SH-SY5Y (cell line): ENCODE measurements at regions not wholly inside any gene's neighbourhood (a gene's known extent, or its start where the extent isn't known, plus 50 kb on each side); places are given as distances from the start of the nearest gene placed in this dataset.

Experiments
- GATA2 ChIP-seq: IDR thresholded peaks from 2 replicates; pipeline ENCODE4 v1.6.1; 2011; ENCODE audit warnings: mild to moderate bottlenecking, low read depth, low read length
- GATA3 ChIP-seq: IDR thresholded peaks from 2 replicates; pipeline ENCODE4 v1.6.1; 2011; ENCODE audit warnings: low read depth, mild to moderate bottlenecking, low read length, moderate library complexity

DNA sequence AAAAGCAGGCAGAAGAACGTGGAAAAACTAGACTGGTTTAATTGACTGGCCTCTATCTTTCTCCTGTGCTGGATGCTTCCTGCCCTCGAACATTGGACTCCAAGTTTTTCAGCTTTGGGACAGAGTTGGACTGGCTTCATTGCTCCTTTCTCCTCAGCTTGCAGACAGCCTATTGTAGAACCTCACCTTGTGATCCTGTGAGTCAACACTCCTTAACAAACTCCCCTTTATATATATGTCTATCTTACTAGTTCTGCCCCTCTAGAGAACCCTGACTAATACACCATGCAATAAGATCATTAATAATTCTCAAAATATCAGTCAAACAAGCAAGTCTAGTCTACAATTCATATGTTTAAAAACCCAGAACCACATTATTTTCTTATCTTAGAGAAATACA, 662.4 kb downstream of the TBC1D4 start:
- TF ChIP-seq GATA3: no peak
- TF ChIP-seq GATA2: no peak

DNA sequence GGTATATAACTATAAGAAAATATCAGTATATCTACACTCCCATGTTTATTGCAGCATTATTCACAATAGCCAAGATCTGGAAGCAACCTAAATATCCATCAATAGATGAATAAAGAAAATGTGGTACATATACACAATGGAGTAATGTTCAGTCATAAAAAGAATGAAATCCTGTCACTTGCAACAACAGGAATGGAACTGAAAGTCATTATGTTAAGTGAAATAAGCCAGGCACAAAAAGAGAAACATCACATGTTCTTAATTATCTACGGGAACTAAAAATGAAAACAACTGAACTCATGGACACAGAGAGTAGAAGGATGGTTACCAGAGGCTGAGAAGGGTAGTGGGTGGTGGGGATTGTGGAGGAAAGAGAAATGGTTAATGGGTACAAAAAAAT, 665.2 kb downstream of the TBC1D4 start:
- no peak for TF ChIP-seq GATA3
- no peak for TF ChIP-seq GATA2

DNA sequence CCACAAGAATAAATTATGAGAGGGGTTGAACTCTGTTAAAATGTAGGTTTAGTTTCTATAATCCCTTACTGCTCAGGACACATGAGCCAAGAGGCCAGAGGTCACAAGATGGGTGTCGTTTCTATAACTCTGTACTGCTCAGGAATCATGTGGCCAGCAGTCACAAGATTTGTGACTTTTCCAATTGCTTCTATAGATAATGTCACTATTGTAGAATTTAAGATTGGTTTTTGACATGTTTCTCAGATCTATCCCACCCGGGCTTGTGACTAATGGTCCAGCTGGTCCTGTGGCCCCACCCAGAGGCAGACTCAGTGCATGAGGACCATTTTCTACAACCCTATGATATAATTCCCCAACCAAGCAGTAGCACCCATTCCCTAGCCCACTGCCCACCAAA, 662.0 kb upstream of the KLF12 start:
- TF ChIP-seq GATA3 (no peak), GATA2 (no peak)

DNA sequence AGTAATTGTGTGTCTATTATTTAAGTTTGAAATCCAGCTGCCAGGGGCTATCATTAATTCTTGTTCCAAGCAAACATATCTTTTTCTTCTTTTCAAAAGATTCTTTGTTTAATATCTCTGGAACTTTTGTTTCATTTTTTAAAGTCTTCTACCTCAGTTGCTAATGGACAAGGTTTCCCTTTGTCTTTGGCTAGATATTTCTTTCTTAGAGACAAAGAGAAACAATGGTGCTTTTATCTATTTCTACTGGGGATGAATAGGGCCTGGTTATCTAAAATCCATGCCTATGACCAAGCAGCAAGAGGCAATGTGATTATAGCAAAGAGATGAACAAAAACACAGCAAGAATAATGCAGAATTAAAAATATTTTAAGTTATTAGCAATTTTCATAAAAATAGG, 661.3 kb upstream of the KLF12 start:
- TF ChIP-seq GATA2: no peak
- TF ChIP-seq GATA3: no peak

DNA sequence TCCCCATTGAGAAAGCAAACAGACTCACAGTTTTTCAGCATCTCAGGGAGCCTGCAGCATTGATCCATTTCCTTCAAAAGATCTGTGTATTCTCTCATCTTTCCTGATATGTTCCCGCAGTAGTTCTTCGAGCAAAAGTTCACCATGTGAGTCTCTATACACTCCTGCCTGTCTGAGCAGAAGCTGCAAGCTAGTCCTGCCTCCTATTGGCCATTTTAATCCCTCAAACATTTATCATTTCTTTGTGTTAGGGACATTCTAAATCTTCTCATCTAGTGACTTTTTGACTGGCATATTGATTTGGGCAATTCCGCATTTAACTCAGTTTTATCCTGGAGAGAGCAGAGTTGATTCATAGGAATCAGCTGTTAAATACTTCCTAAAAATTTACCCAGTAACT, 660.4 kb upstream of the KLF12 start:
- TF ChIP-seq GATA2: no peak
- no peak for TF ChIP-seq GATA3

DNA sequence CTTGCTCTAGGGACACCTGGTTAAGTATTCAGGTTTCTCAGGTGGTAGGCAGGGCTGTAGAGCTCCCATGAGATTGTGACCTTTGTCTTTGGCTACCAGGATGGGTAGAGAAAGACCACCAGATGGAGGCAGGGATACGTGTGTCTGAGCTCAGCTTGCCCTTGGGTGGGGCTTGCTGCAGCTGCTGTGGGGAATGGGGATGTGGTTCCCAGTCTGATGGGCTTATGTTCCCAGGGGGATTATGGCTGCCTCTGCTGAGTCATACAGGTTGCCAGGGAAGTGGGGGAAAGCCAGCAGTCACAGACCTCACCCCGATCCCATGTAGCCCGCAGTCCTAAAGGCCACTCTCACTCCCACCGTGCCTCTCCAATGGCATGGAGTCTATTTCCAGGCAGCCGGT, 659.9 kb upstream of the KLF12 start:
- TF ChIP-seq GATA2: no peak
- no peak for TF ChIP-seq GATA3

DNA sequence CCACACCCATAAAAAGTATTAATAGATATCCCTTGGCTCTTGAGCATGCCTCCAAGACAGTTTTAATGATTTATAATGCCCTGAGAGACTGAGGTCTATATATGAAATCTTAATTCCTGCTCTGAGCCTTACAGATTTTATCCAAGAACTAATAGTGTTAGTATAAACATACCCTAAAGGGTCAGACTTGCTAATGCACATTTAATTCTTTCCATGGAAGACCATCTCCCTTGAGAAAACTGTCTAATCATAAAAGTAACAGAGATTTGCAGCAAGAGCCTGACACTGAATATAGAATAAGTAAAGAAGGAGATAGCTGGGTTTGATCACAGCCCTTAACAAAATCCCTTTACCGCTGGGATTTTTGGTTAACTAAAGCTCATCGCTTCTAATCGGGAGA, 650.8 kb upstream of the KLF12 start:
- TF ChIP-seq GATA2: no peak
- no peak for TF ChIP-seq GATA3

DNA sequence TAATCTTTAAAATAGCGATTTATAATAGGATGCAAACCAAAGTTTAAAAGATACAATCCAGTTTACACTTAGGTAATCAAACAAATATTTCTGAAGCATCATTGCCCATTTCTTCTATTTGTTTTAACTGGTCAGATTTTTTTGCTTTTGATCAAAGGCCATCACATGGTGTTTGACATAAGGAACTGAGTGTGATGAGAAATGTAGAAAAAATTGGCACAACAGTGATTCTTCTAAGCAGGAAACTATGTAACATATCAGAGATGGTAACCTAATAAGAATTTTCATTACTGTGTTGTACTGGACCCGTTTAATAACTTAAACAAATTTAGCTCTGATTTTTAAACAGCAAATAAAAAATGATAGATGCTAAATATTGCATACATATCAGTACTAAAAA, 644.7 kb upstream of the KLF12 start:
- TF ChIP-seq GATA3: no peak
- TF ChIP-seq GATA2: no peak

DNA sequence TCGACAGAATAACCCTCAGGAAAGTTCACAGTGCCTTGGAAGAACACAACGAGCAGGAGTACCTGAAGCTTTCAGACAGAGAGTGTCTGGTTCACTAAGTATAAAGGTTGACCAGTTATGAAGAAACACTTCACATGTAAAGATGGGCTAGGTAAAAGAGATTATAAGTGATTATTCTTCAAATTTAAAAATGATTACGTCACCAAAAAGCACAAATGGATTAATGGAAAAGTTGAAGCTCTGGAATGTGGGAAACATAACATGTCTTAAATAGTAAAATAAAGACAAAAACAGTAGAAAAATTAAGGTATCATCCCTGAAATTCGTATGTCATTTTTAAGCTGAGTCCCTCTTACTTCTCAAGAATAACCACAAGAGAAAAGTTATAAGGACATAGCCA, 643.9 kb upstream of the KLF12 start:
- TF ChIP-seq GATA3 (no peak), GATA2 (no peak)

DNA sequence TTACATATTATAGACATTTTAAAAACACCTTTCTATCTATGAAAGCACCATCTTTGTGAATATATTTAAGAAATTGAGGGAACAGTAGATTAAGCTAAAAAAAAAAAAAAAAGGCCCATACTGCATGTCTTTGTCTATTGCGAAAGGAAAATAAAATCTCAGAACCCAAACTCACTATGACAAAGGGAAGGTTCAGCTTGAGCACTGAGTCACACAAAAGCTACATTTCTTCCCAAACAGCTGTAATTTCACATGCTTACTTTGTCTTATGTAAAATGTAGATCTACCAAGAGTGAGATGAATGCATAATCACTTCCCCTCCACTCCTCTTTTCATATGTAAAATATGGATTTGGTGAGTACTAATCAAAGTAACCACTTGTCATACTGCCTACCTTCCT, 640.1 kb upstream of the KLF12 start:
- TF ChIP-seq GATA2 (no peak), GATA3 (no peak)

DNA sequence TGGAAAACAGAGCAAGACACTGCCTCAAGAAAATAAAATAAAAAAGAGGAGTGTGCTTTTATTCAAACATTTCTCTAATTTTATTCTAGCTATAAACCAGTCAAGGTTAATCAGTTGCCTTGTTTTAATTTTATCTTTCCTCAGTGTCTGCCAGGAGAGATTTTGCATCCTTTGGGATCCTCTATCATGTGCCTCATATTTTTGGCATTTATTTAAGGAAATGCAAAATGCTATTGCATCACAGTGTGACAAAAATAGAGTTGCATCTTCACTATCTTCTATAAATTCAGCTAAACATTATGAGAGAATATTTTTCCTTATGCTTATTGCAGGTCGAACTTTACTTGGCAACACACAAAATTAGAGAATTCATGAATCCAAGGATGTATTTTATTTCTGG, 639.0 kb upstream of the KLF12 start:
- TF ChIP-seq GATA3: no peak
- TF ChIP-seq GATA2: no peak

DNA sequence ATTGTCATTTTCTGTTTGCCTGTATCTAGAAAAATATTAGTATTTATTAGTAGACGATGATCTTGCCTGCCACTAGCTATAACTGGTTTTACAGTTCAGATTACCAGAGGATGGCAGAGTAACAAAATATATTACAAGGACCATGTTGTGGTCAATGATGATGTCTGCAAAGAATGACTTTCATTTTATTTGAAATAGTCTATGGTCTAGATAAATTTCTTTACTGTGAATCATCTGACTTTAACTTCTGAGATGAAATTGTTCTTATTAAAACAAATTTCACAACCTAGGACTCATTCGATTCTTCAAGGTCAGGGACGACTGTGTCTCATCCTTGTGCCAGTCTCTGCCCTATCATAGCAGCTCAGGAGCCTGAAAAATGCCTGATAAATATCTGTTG, 637.8 kb upstream of the KLF12 start:
- no peak for TF ChIP-seq GATA2
- no peak for TF ChIP-seq GATA3

DNA sequence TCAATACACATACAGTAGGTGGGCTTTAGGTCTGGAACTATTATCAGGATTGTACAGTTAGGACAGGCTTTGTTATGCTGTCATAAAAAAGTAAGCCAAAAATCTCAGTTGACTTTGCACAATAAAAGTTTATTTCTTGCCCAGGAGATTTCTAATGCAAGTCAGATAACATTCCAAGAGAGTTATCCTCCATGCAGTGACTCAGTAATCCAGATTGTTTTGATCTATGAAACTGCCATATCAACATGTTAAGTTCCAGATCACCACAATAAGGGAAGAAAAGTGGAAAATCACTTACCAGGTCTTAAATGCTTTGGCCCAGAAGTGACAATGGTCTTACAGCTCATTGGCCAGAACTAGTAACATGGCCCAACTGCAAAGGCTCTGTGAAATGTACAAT, 636.2 kb upstream of the KLF12 start:
- TF ChIP-seq GATA3 (no peak), GATA2 (no peak)

DNA sequence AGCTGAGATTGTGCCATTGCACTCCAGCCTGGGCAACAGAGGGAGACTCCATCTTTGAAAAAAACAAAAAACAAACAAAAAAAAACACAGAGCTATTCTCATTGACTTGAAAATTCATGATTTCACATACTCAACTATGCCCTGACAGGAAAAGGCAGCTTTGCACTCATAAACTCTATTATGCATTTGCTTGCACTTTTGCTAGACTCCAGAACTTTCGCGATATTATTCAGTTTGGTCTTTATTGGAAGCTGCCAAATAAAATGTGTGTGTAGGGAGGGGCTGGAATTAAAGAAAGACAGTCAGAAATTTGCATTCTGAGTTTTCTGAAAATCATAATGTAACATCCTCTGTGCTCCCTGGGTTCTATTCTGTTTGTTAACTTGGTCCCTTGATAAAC, 635.1 kb upstream of the KLF12 start:
- no peak for TF ChIP-seq GATA2

DNA sequence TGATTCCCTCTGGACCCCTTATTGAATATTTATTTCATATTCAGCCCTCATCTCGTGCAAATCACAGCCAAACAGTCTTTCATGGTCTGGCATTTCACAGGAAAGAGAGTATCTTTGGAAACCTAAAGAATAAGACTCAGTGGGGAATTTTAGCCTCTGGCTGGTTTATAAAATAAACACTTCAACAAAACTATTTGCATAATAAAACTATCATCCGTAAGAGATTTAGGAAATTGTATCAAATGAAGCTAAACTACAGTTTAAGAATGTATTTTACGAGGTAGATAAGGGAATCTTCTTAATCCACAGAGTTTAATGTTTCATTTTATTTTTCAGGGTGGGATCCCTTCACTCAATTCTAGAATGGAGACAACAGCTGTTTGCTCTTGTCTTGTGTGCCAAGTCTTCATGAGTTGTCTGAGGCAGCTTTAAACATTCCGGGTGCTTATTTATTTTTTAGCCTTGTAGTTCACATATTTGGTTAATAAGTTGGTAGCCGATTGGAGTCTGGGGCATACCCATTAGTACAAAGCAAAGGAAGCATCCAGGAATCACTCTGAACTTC, 634.4 kb upstream of the KLF12 start:
- no peak for TF ChIP-seq GATA3
- no peak for TF ChIP-seq GATA2

DNA sequence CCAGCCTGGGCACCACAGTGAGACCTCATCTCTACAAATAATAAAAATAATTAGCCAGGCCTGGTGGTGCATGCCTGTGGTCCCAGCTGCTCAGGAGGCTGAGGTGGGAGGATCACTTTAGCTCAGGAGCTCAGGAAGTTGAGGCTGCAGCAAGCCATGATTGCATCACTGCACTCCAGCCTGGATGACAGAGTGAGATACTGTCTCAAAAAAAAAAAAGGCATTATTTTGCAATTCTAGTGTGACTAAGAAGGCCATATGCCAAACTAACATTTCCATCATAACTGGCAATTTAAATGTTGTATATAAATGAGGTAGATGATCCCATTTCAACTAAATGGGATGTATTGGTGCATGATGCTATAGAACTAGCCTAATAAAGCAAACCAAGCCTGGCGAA, 632.8 kb upstream of the KLF12 start:
- TF ChIP-seq GATA3: no peak
- no peak for TF ChIP-seq GATA2
